ENCODE measurements at regions not wholly inside any gene's neighbourhood (a gene's known extent, or its start where the extent isn't known, plus 50 kb on each side); places are given as distances from the start of the nearest gene placed in this dataset.

GRCh38 chr18:21181766-21182165, 60.3 kb upstream of the GREB1L start:
- TF ChIP-seq CTCF (IDR thresholded peaks at IDR 0.05 in 8 of 11, conservative IDR thresholded peaks at IDR 0.05 in 3 of 11) (no peak), POLR2A (IDR thresholded peaks at IDR 0.05) (no peak)
